ENCODE measurements at regions not wholly inside any gene's neighbourhood (a gene's known extent, or its start where the extent isn't known, plus 50 kb on each side); places are given as distances from the start of the nearest gene placed in this dataset.

- WGBS, 5 donors = 37 to 52% (median 45%) methylated on average over 8 of the region's 8 CpGs
- intact Hi-C loops (cut with DNase I; ENCODE audit: low total_unique reads) = no loop called here
- Histone ChIP-seq H3K4me1 (no peaks in the 10 kb centered on the region), H3K4me3 (no peak overlapping the region), H3K27me3 (replicated peaks in 1 of 7) (no peaks in the 10 kb centered on the region), H3K36me3 (no peaks in the 10 kb centered on the region), H3K9me3 (no peaks in the 10 kb centered on the region), H3K27ac (no peak overlapping the region)
- no peak for DNase-seq
- no peak for TF ChIP-seq POLR2A (IDR thresholded peaks at IDR 0.05)
- no peak for TF ChIP-seq CTCF (IDR thresholded peaks at IDR 0.05 in 8 of 11, conservative IDR thresholded peaks at IDR 0.05 in 3 of 11)
- TF ChIP-seq POLR2AphosphoS5 (IDR thresholded peaks at IDR 0.05) = no peak
Measured at GRCh38 chr2:37449761-37450296, 105.4 kb downstream of the QPCT start.

- intact Hi-C loops (cut with DNase I; ENCODE audit: low total_unique reads) = no loop called here
- DNase-seq = no peak
- Histone ChIP-seq H3K27ac (no peak overlapping the region), H3K4me3 (no peak overlapping the region), H3K9me3 (no peaks in the 10 kb centered on the region), H3K4me1 (peaks cover 7 to 14% (median 8%) of the 10 kb centered on the region in 6 donors), H3K27me3 (replicated peaks in 1 of 7) (no peaks in the 10 kb centered on the region), H3K36me3 (no peaks in the 10 kb centered on the region)
- 39 to 60% (median 49%) methylated on average over 2 of the region's 2 CpGs for WGBS, 5 donors
- TF ChIP-seq POLR2A (IDR thresholded peaks at IDR 0.05) (no peak), CTCF (IDR thresholded peaks at IDR 0.05 in 8 of 11, conservative IDR thresholded peaks at IDR 0.05 in 3 of 11) (no peak), POLR2AphosphoS5 (IDR thresholded peaks at IDR 0.05) (no peak)
Measured at GRCh38 chr2:37453027-37453426, 108.6 kb downstream of the QPCT start.

- H3K4me1 ChIP-seq = peaks cover 7 to 28% (median 14%) of the 10 kb centered on the region in 6 donors
- no peaks in the 10 kb centered on the region for H3K9me3 ChIP-seq
- TF ChIP-seq POLR2A (IDR thresholded peaks at IDR 0.05) (no peak), CTCF (IDR thresholded peaks at IDR 0.05 in 8 of 11, conservative IDR thresholded peaks at IDR 0.05 in 3 of 11) (no peak), POLR2AphosphoS5 (IDR thresholded peaks at IDR 0.05) (no peak)
- H3K27ac ChIP-seq = no peak overlapping the region
- intact Hi-C loops (cut with DNase I; ENCODE audit: low total_unique reads) = no loop called here
- no peak for DNase-seq
- no peaks in the 10 kb centered on the region for H3K36me3 ChIP-seq
- WGBS, 5 donors = 81 to 92% (median 90%) methylated on average over 5 of the region's 5 CpGs
- no peak overlapping the region for H3K4me3 ChIP-seq
- H3K27me3 ChIP-seq (replicated peaks in 1 of 7) = no peaks in the 10 kb centered on the region
Measured at GRCh38 chr2:37454851-37455762, 110.7 kb downstream of the QPCT start.

- H3K4me1 ChIP-seq = peaks cover 8 to 30% (median 14%) of the 10 kb centered on the region in 6 donors
Measured at GRCh38 chr2:37456479-37456878, 112.0 kb downstream of the QPCT start.

More at GRCh38 chr2:37456479-37456878, 112.0 kb downstream of the QPCT start:
- 0 to 9% (median 0%) methylated on average over 1 of the region's 1 CpG; no CpG with 5 or more reads in 1 of the 5 donors for WGBS, 5 donors
- intact Hi-C loops (cut with DNase I; ENCODE audit: low total_unique reads) = no loop called here
- no peak overlapping the region for H3K4me3 ChIP-seq
- no peaks in the 10 kb centered on the region for H3K36me3 ChIP-seq
- H3K9me3 ChIP-seq = no peaks in the 10 kb centered on the region
- TF ChIP-seq POLR2AphosphoS5 (IDR thresholded peaks at IDR 0.05) (peak in 1 of 3 donors; percentile 21), CTCF (IDR thresholded peaks at IDR 0.05 in 8 of 11, conservative IDR thresholded peaks at IDR 0.05 in 3 of 11) (no peak), POLR2A (IDR thresholded peaks at IDR 0.05) (no peak)
- DNase-seq = peak; percentile 75
- peak overlapping the region in 4 of 8 donors; percentile 36 to 73 (median 45) for H3K27ac ChIP-seq
- H3K27me3 ChIP-seq (replicated peaks in 1 of 7) = no peaks in the 10 kb centered on the region
